ENCODE measurements at regions not wholly inside any gene's neighbourhood (a gene's known extent, or its start where the extent isn't known, plus 50 kb on each side); places are given as distances from the start of the nearest gene placed in this dataset.

DNA sequence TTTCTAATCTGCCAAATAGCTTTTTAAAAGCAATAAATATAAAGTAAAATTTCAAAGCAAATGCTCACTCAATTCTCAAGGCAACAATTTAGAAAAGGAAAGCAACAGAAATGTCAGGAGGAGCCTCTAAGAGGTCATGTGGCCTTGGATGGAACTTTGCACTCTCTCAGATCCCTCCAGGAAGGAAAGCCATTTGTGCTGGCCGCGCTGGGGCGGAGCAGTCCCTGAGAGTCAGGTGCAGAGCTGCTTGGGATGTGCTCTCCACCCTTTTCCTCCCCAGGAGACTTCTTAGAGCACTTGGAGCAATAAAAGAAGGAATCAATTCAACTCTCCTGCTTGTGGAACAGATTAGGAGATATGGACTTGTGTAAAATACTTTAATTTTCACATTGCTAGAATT, 379.8 kb upstream of the LINC00305 start:
- TF ChIP-seq CTCF (IDR thresholded peaks at IDR 0.05; ENCODE audit: low read depth, low read length) (no peak), POLR2A (IDR thresholded peaks at IDR 0.05; ENCODE audit: extremely low read depth, insufficient read length) (no peak)
- TF ChIP-seq, protein P1, sequence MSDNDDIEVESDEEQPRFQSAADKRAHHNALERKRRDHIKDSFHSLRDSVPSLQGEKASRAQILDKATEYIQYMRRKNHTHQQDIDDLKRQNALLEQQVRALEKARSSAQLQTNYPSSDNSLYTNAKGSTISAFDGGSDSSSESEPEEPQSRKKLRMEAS (IDR thresholded peaks at IDR 0.05; ENCODE audit: low read depth, low read length) = no peak
